K562 (cell line): ENCODE measurements at regions not wholly inside any gene's neighbourhood (a gene's known extent, or its start where the extent isn't known, plus 50 kb on each side); places are given as distances from the start of the nearest gene placed in this dataset.

Experiments used
- ATAC-seq: fragments of 200-7000 bp; cut with Tn5 transposase; 3 replicates; pipeline ENCODE4 v1.9.1; 2020; ENCODE audit warnings: moderate library complexity
- BruUV-seq: library from RNA; stranded (reverse); fragments of 400-500 nt; replicated peaks from 2 replicates; lab custom pipeline; 2021; lab: Mats Ljungman, UMichigan
- CTCF ChIA-PET: fragments of 300-600 bp; formaldehyde crosslinking; extraction: SDS; loops from one replicate; lab custom pipeline; 2021; ENCODE audit warnings: low intra/inter-chr PET ratio; lab: Yijun Ruan, JAX
- POLR2A ChIA-PET: fragments of 300-600, 350-650 bp; sonication (Branson Sonifier 250); formaldehyde crosslinking; extraction: SDS; loops from one replicate; lab custom pipeline; 2021; ENCODE audit warnings: antibody characterized with exemption, inconsistent platforms; lab: Yijun Ruan, JAX
- DNase-seq, 4 experiments: peaks; one replicate each; pipeline versions ENCODE4 v3.0.0 to v3.0.0-alpha.2; 2011 to 2018; ENCODE audit warnings: low spot score in 3 of 4, mixed read lengths in 3 of 4; ENCODE audit errors: extremely low read depth in 1 of 4
- FAIRE-seq: peaks from 2 replicates; lab custom pipeline; 2011; peaks lifted over from hg19 to GRCh38; lab: Jason Lieb, UNC
- H2AFZ ChIP-seq: 2 replicates; pipeline ENCODE4 v1.6.0; 2011; ENCODE audit warnings: low read depth, low read length, control low read depth, inconsistent platforms
- H3K27ac ChIP-seq: fragments of 200-600 bp; 3 replicates; pipeline ENCODE4 v1.8.0; 2011; ENCODE audit warnings: low read depth, mild to moderate bottlenecking, control low read depth, inconsistent platforms, low read length, moderate library complexity, mixed read lengths; ENCODE audit errors: extremely low read depth
- H3K27me3 ChIP-seq, 2 experiments: fragments of 300-600 bp in 1 of 2; 2 replicates in 1 of 2; 3 replicates in 1 of 2; pipeline versions ENCODE4 v1.6.0 to v1.8.0; 2011; ENCODE audit warnings: inconsistent platforms in 2 of 2, low read length in 2 of 2, mild to moderate bottlenecking in 1 of 2, mixed read lengths in 1 of 2, moderate library complexity in 1 of 2; ENCODE audit not compliant: control insufficient read depth in 2 of 2, insufficient read depth in 2 of 2
- H3K36me3 ChIP-seq: fragments of 300-600 bp; 3 replicates; pipeline ENCODE4 v1.8.0; 2011; ENCODE audit warnings: mild to moderate bottlenecking, low read length, inconsistent platforms; ENCODE audit not compliant: control insufficient read depth, insufficient read depth
- H3K4me1 ChIP-seq, 2 experiments: fragments of 200-600 bp in 1 of 2; replicated peaks in 1 of 2; 2 replicates in 1 of 2; 3 replicates in 1 of 2; pipeline versions ENCODE4 v1.5.1 to v1.8.0; 2011; ENCODE audit warnings: inconsistent platforms in 2 of 2, low read length in 2 of 2, mild to moderate bottlenecking in 1 of 2, mixed read lengths in 1 of 2, moderate library complexity in 1 of 2; ENCODE audit not compliant: control insufficient read depth in 2 of 2, insufficient read depth in 2 of 2
- H3K4me2 ChIP-seq: 2 replicates; pipeline ENCODE4 v1.6.1; 2011; ENCODE audit warnings: low read length, control low read depth, inconsistent platforms, mixed read lengths; ENCODE audit not compliant: insufficient read depth
- H3K4me3 ChIP-seq: fragments of 200-600 bp; sonication (generic), shearing (Covaris generic); 2 replicates; pipeline ENCODE4 v1.5.1; 2016; ENCODE audit warnings: control low read depth, inconsistent platforms
- H3K79me2 ChIP-seq: fragments of 200-600 bp; 3 replicates; pipeline ENCODE4 v1.8.0; 2011; ENCODE audit warnings: low read length, inconsistent platforms; ENCODE audit not compliant: control insufficient read depth, insufficient read depth
- H3K9ac ChIP-seq, 2 experiments: 2 replicates each; pipeline versions ENCODE4 v1.6.0 to v1.6.1; 2011; ENCODE audit warnings: low read depth in 2 of 2, low read length in 2 of 2, control low read depth in 1 of 2, inconsistent platforms in 1 of 2, mild to moderate bottlenecking in 1 of 2, mixed read lengths in 1 of 2; ENCODE audit not compliant: insufficient read depth in 1 of 2
- H3K9me1 ChIP-seq: one replicate; pipeline ENCODE4 v1.6.0; 2011; ENCODE audit warnings: inconsistent platforms, mild to moderate bottlenecking, low read length, moderate library complexity; ENCODE audit not compliant: control insufficient read depth, insufficient read depth
- H3K9me3 ChIP-seq: replicated peaks from 2 replicates; pipeline ENCODE4 v1.5.1; 2011; ENCODE audit warnings: low read depth, low read length, inconsistent platforms; ENCODE audit not compliant: control insufficient read depth, insufficient read depth
- H4K20me1 ChIP-seq: replicated peaks from 2 replicates; pipeline ENCODE4 v1.6.1; 2011; ENCODE audit warnings: low read length, inconsistent platforms, mixed read lengths; ENCODE audit not compliant: control insufficient read depth, insufficient read depth
- CCNT2 ChIP-seq: IDR thresholded peaks from 2 replicates; pipeline ENCODE4 v1.6.1; 2011; ENCODE audit warnings: borderline replicate concordance, low read depth, mild to moderate bottlenecking, moderate library complexity, mixed read lengths, low read length; ENCODE audit not compliant: insufficient read length; ENCODE audit errors: extremely low read depth
- DPF2 ChIP-seq: fragments of 450-650 bp; IDR thresholded peaks from 2 replicates; pipeline ENCODE4 v1.6.1; 2016
- HSF4 ChIP-seq: fragments of 250-450 bp; sonication (Bioruptor Pico); IDR thresholded peaks from 2 replicates; pipeline ENCODE4 v2.1.2; 2022; ENCODE audit warnings: mild to moderate bottlenecking, moderate library complexity, borderline replicate concordance
- PHTF2 ChIP-seq: fragments of 250-450 bp; sonication (Bioruptor Pico); IDR thresholded peaks from 2 replicates; pipeline ENCODE4 v1.5.0; 2021; ENCODE audit warnings: mild to moderate bottlenecking
- YY1 ChIP-seq, 3 experiments: IDR thresholded peaks; 2 replicates each; pipeline ENCODE4 v1.6.1; 2011; ENCODE audit warnings: low read length in 2 of 3, mild to moderate bottlenecking in 2 of 3, moderate library complexity in 2 of 3, borderline replicate concordance in 1 of 3, control low read depth in 1 of 3, low read depth in 1 of 3; ENCODE audit not compliant: insufficient read depth in 3 of 3, insufficient replicate concordance in 2 of 3, control insufficient read depth in 1 of 3, insufficient read length in 1 of 3; ENCODE audit errors: extremely low read depth in 1 of 3
- ZNF3 ChIP-seq: fragments of 250-450 bp; sonication (Bioruptor Pico); IDR thresholded peaks from 2 replicates; pipeline ENCODE4 v1.5.0; 2021; ENCODE audit warnings: mild to moderate bottlenecking, moderate library complexity
- WGBS: fragments of 100-300 bp; shearing (Covaris generic); methylation state at CpG from one replicate; pipeline ENCODE4 v1.1.6; 2016; ENCODE audit warnings: low coverage, mixed read lengths; ENCODE audit not compliant: insufficient coverage; ENCODE audit errors: missing lambda C conversion rate; 5-methylcytosine and 5-hydroxymethylcytosine counted together
- in situ Hi-C: fragments of 300-500 bp; cut with MboI; formaldehyde crosslinking; loops from 4 replicates; pipeline ENCODE4 v1.15.0; 2018; ENCODE audit warnings: inconsistent platforms, mixed read lengths
- intact Hi-C: fragments of 100-400 bp; cut with micrococcal nuclease; formaldehyde crosslinking; loops from 2 replicates; pipeline ENCODE4 v1.14.2; 2022

DNA sequence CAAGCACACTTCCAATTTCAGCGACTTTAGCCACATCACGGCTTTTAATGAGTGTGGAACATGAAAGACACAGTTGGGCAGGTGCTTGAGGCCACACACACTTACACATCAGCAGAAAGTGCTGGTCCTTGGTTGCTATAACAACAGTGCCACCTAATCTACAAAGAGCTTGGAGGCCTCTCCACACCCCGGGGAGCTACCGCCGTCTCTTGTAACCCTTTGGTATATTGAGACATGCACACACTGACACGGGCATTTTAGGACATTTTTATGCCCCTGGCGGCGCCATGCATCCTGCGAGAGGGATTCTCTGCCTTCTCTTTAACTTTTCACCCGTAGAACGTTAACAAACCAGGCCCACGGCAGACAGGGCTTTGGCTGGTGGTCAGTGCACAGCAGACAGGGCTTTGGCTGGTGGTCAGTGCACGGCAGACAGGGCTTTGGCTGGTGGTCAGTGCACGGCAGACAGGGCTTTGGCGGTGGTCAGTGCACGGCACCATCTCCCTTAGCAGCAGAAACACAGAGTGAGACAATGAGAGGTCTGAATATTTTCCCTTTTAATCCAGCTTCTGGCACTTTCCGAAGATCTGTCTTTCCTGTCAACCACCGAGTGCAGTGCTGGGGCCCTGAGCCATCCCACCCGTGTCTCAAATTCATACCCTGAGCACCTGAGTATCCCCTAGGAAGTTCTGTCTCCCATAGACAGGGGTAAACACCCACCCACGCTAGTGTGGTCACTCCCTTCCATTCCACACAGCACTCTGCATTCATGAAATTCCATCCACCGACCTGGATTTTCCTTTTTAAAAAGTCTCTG is 116.6 kb upstream of the RPS6KA2 start:
- in situ Hi-C loops: loop anchor here (10.0 kb wide), 1 partner anchor 1891 kb away; no protein-coding TSS in a partner anchor
- ATAC-seq (no peak), FAIRE-seq (no peak), DNase-seq (no peak)
- no peak for TF ChIP-seq CCNT2
- no peak for TF ChIP-seq HSF4 (CRISPR knock-in tag)
- no peak for TF ChIP-seq PHTF2
- TF ChIP-seq YY1 (IDR thresholded peaks at IDR 0.05; ENCODE audit: borderline replicate concordance in 1 of 3, control insufficient read depth in 1 of 3, extremely low read depth in 1 of 3, insufficient read depth in 3 of 3, insufficient read length in 1 of 3, insufficient replicate concordance in 2 of 3, low read depth in 1 of 3, low read length in 2 of 3): no peak
- no peak for TF ChIP-seq DPF2
- no peak for TF ChIP-seq ZNF3 (CRISPR knock-in tag)
- Histone ChIP-seq H3K4me2 (no peak overlapping the region), H4K20me1 (peaks cover 14% of the 10 kb centered on the region), H3K4me1 (no peaks in the 10 kb centered on the region; a peak in 1 of 5 replicates), H3K9ac (no peak overlapping the region), H3K9me3 (no peaks in the 10 kb centered on the region), H3K79me2 (no peaks in the 10 kb centered on the region), H3K9me1 (peaks cover 4% of the 10 kb centered on the region), H3K4me3 (no peak overlapping the region), H2AFZ (no peak overlapping the region), H3K36me3 (no peaks in the 10 kb centered on the region), H3K27me3 (peaks cover 38 to 74% of the 10 kb centered on the region in 2 experiments), H3K27ac (no peak overlapping the region)
- WGBS: under 1% methylated on average over 21 of the region's 21 CpGs
- intact Hi-C loops: no loop called here
- CTCF ChIA-PET: no interaction called here
- POLR2A ChIA-PET: no interaction called here
- no TSS peak for BruUV-seq
